DND-41 (cell line): ENCODE measurements at regions not wholly inside any gene's neighbourhood (a gene's known extent, or its start where the extent isn't known, plus 50 kb on each side); places are given as distances from the start of the nearest gene placed in this dataset.

Source experiments
- EZH2 ChIP-seq: IDR thresholded peaks from 3 replicates; pipeline ENCODE4 v1.6.1; 2012; ENCODE audit warnings: borderline replicate concordance, low read depth, mild to moderate bottlenecking, moderate library complexity, low read length, inconsistent platforms; ENCODE audit not compliant: severe bottlenecking
- TF ChIP-seq, protein P1 (sequence below): IDR thresholded peaks from 2 replicates; pipeline ENCODE4 v1.5.1; 2012; ENCODE audit warnings: borderline replicate concordance, low read length, moderate library complexity, mild to moderate bottlenecking; ENCODE audit not compliant: poor library complexity, severe bottlenecking; ENCODE audit errors: extremely low read depth

- TF ChIP-seq, protein P1, sequence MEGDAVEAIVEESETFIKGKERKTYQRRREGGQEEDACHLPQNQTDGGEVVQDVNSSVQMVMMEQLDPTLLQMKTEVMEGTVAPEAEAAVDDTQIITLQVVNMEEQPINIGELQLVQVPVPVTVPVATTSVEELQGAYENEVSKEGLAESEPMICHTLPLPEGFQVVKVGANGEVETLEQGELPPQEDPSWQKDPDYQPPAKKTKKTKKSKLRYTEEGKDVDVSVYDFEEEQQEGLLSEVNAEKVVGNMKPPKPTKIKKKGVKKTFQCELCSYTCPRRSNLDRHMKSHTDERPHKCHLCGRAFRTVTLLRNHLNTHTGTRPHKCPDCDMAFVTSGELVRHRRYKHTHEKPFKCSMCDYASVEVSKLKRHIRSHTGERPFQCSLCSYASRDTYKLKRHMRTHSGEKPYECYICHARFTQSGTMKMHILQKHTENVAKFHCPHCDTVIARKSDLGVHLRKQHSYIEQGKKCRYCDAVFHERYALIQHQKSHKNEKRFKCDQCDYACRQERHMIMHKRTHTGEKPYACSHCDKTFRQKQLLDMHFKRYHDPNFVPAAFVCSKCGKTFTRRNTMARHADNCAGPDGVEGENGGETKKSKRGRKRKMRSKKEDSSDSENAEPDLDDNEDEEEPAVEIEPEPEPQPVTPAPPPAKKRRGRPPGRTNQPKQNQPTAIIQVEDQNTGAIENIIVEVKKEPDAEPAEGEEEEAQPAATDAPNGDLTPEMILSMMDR: no peak
- no peak for TF ChIP-seq EZH2
These were observed 394.6 kb upstream of the AZI2 start for GRCh38 chr3:28743271-28743670.
